ENCODE measurements at regions not wholly inside any gene's neighbourhood (a gene's known extent, or its start where the extent isn't known, plus 50 kb on each side); places are given as distances from the start of the nearest gene placed in this dataset.

DNA sequence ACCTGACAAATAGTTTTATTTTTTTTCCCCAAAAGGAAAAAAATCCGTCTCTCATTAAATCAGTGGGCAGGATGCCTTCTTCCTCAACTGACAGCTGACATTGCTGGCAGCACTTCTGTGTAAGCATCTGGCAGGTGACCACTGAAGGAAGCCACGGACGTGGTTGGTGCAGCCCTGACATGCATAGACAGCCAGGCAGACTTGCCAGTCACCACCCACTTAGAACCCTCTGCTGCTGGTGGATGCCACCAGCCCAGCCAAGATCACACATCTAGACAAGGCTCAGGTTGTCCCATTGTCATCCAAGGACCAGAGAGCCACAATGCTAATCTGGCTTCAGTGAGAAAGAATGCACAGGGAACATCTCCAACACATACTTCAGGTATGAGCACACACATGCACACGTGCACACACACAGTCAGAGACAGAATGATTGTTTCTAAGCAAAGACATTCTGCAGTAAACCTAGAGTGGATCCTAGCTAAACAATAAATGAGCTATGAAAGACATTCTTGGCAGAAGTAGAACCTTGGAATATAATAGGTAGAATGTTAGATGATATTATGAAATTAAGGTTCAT lies 49.8 kb upstream of the BMAL1 start:
- no peak for TF ChIP-seq CREB1 (CRISPR knock-in tag; IDR thresholded peaks at IDR 0.05)
- TF ChIP-seq, protein P1, sequence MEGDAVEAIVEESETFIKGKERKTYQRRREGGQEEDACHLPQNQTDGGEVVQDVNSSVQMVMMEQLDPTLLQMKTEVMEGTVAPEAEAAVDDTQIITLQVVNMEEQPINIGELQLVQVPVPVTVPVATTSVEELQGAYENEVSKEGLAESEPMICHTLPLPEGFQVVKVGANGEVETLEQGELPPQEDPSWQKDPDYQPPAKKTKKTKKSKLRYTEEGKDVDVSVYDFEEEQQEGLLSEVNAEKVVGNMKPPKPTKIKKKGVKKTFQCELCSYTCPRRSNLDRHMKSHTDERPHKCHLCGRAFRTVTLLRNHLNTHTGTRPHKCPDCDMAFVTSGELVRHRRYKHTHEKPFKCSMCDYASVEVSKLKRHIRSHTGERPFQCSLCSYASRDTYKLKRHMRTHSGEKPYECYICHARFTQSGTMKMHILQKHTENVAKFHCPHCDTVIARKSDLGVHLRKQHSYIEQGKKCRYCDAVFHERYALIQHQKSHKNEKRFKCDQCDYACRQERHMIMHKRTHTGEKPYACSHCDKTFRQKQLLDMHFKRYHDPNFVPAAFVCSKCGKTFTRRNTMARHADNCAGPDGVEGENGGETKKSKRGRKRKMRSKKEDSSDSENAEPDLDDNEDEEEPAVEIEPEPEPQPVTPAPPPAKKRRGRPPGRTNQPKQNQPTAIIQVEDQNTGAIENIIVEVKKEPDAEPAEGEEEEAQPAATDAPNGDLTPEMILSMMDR (IDR thresholded peaks at IDR 0.05): no peak
- no peak for TF ChIP-seq ESRRA (CRISPR knock-in tag; IDR thresholded peaks at IDR 0.05; ENCODE audit: borderline replicate concordance)
- TF ChIP-seq, protein P2, sequence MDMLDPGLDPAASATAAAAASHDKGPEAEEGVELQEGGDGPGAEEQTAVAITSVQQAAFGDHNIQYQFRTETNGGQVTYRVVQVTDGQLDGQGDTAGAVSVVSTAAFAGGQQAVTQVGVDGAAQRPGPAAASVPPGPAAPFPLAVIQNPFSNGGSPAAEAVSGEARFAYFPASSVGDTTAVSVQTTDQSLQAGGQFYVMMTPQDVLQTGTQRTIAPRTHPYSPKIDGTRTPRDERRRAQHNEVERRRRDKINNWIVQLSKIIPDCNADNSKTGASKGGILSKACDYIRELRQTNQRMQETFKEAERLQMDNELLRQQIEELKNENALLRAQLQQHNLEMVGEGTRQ (CRISPR knock-in tag; IDR thresholded peaks at IDR 0.05): no peak
- no peak for TF ChIP-seq TCF7 (CRISPR knock-in tag; IDR thresholded peaks at IDR 0.05; ENCODE audit: low read depth)
- no peak for TF ChIP-seq NFYB (CRISPR knock-in tag; conservative IDR thresholded peaks at IDR 0.05; ENCODE audit: low read depth)
- TF ChIP-seq, protein P3, sequence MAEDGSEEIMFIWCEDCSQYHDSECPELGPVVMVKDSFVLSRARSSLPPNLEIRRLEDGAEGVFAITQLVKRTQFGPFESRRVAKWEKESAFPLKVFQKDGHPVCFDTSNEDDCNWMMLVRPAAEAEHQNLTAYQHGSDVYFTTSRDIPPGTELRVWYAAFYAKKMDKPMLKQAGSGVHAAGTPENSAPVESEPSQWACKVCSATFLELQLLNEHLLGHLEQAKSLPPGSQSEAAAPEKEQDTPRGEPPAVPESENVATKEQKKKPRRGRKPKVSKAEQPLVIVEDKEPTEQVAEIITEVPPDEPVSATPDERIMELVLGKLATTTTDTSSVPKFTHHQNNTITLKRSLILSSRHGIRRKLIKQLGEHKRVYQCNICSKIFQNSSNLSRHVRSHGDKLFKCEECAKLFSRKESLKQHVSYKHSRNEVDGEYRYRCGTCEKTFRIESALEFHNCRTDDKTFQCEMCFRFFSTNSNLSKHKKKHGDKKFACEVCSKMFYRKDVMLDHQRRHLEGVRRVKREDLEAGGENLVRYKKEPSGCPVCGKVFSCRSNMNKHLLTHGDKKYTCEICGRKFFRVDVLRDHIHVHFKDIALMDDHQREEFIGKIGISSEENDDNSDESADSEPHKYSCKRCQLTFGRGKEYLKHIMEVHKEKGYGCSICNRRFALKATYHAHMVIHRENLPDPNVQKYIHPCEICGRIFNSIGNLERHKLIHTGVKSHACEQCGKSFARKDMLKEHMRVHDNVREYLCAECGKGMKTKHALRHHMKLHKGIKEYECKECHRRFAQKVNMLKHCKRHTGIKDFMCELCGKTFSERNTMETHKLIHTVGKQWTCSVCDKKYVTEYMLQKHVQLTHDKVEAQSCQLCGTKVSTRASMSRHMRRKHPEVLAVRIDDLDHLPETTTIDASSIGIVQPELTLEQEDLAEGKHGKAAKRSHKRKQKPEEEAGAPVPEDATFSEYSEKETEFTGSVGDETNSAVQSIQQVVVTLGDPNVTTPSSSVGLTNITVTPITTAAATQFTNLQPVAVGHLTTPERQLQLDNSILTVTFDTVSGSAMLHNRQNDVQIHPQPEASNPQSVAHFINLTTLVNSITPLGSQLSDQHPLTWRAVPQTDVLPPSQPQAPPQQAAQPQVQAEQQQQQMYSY (CRISPR knock-in tag; IDR thresholded peaks at IDR 0.05): no peak
- TF ChIP-seq, protein P4, sequence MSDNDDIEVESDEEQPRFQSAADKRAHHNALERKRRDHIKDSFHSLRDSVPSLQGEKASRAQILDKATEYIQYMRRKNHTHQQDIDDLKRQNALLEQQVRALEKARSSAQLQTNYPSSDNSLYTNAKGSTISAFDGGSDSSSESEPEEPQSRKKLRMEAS (CRISPR knock-in tag; IDR thresholded peaks at IDR 0.05): no peak
- no peak for TF ChIP-seq KAT7 (CRISPR knock-in tag; IDR thresholded peaks at IDR 0.05; ENCODE audit: borderline replicate concordance)
- no peak for TF ChIP-seq NR2C2 (CRISPR knock-in tag; IDR thresholded peaks at IDR 0.05)
- TF ChIP-seq, protein P5, sequence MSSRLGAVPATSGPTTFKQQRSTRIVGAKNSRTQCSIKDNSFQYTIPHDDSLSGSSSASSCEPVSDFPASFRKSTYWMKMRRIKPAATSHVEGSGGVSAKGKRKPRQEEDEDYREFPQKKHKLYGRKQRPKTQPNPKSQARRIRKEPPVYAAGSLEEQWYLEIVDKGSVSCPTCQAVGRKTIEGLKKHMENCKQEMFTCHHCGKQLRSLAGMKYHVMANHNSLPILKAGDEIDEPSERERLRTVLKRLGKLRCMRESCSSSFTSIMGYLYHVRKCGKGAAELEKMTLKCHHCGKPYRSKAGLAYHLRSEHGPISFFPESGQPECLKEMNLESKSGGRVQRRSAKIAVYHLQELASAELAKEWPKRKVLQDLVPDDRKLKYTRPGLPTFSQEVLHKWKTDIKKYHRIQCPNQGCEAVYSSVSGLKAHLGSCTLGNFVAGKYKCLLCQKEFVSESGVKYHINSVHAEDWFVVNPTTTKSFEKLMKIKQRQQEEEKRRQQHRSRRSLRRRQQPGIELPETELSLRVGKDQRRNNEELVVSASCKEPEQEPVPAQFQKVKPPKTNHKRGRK (CRISPR knock-in tag; IDR thresholded peaks at IDR 0.05; ENCODE audit: borderline replicate concordance): no peak
- TF ChIP-seq, protein P6, sequence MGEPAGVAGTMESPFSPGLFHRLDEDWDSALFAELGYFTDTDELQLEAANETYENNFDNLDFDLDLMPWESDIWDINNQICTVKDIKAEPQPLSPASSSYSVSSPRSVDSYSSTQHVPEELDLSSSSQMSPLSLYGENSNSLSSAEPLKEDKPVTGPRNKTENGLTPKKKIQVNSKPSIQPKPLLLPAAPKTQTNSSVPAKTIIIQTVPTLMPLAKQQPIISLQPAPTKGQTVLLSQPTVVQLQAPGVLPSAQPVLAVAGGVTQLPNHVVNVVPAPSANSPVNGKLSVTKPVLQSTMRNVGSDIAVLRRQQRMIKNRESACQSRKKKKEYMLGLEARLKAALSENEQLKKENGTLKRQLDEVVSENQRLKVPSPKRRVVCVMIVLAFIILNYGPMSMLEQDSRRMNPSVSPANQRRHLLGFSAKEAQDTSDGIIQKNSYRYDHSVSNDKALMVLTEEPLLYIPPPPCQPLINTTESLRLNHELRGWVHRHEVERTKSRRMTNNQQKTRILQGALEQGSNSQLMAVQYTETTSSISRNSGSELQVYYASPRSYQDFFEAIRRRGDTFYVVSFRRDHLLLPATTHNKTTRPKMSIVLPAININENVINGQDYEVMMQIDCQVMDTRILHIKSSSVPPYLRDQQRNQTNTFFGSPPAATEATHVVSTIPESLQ (CRISPR knock-in tag; IDR thresholded peaks at IDR 0.05): no peak
- TF ChIP-seq, protein P7, sequence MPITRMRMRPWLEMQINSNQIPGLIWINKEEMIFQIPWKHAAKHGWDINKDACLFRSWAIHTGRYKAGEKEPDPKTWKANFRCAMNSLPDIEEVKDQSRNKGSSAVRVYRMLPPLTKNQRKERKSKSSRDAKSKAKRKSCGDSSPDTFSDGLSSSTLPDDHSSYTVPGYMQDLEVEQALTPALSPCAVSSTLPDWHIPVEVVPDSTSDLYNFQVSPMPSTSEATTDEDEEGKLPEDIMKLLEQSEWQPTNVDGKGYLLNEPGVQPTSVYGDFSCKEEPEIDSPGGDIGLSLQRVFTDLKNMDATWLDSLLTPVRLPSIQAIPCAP (CRISPR knock-in tag; IDR thresholded peaks at IDR 0.05): no peak
